PC-3 (cell line): ENCODE measurements at regions not wholly inside any gene's neighbourhood (a gene's known extent, or its start where the extent isn't known, plus 50 kb on each side); places are given as distances from the start of the nearest gene placed in this dataset.

Experiments
- EZH2 ChIP-seq: fragments of 300-600 bp; sonication (generic); IDR thresholded peaks from one replicate; pipeline ENCODE4 v1.6.1; 2017; ENCODE audit warnings: antibody characterized with exemption, mild to moderate bottlenecking, low read length; ENCODE audit not compliant: unreplicated experiment
- EZH2phosphoT487 ChIP-seq: fragments of 300-600 bp; sonication (generic); IDR thresholded peaks from 2 replicates; pipeline ENCODE4 v1.6.1; 2018; ENCODE audit warnings: mild to moderate bottlenecking, antibody characterized with exemption, low read length, borderline replicate concordance
- TF ChIP-seq, protein P1 (sequence below): fragments of 300-600 bp; sonication (generic); conservative IDR thresholded peaks from 2 replicates; pipeline ENCODE4 v1.5.1; 2017; ENCODE audit warnings: antibody characterized with exemption, low read depth, mild to moderate bottlenecking, low read length

DNA sequence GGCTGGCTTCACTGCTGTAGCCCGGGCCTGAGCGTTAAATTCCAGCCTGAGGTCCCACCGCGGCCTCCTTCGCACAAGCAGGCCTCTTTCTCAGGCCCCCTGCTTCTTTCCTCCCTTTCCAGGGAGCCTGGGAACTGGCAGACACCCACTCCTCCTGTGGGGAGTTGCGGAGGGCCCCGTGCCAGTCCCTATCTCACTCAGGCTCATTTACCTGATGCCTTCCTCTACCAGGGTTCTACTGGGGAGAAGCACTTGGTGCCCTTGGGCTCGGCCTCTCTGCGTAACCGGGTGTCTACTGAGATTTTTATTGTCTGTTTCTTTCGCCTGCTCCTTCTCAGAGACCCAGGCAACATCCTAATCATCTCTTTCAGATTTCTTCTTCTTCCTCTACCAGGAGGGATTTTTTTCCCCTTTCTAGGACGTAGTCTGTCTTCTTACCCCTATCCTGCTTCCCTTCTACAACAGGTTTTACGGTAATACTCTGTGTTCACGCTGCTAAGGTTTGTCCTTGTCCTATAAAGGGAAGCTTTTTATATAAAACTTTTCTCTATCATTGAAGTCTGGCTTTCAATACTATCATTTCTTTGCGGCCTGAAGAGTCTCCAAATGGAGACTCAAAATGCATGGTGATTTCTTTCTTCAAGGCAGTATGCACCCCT lies 135.4 kb upstream of the GPR12 start:
- TF ChIP-seq, protein P1, sequence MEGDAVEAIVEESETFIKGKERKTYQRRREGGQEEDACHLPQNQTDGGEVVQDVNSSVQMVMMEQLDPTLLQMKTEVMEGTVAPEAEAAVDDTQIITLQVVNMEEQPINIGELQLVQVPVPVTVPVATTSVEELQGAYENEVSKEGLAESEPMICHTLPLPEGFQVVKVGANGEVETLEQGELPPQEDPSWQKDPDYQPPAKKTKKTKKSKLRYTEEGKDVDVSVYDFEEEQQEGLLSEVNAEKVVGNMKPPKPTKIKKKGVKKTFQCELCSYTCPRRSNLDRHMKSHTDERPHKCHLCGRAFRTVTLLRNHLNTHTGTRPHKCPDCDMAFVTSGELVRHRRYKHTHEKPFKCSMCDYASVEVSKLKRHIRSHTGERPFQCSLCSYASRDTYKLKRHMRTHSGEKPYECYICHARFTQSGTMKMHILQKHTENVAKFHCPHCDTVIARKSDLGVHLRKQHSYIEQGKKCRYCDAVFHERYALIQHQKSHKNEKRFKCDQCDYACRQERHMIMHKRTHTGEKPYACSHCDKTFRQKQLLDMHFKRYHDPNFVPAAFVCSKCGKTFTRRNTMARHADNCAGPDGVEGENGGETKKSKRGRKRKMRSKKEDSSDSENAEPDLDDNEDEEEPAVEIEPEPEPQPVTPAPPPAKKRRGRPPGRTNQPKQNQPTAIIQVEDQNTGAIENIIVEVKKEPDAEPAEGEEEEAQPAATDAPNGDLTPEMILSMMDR: no peak
- no peak for TF ChIP-seq EZH2phosphoT487
- no peak for TF ChIP-seq EZH2
